ENCODE measurements at regions not wholly inside any gene's neighbourhood (a gene's known extent, or its start where the extent isn't known, plus 50 kb on each side); places are given as distances from the start of the nearest gene placed in this dataset.

- TF ChIP-seq CTCF (IDR thresholded peaks at IDR 0.05) (no peak), POLR2A (IDR thresholded peaks at IDR 0.05) (no peak)
Measured at GRCh38 chr1:107004421-107004820, 52.1 kb upstream of the PRMT6 start.
